Omental fat pad (tissue), 3 donors: ENCODE measurements at regions not wholly inside any gene's neighbourhood (a gene's known extent, or its start where the extent isn't known, plus 50 kb on each side); places are given as distances from the start of the nearest gene placed in this dataset.

Experiments
- ATAC-seq: fragments of 150-250 bp; one replicate; pipeline ENCODE4 v1.9.1; 2016; ENCODE audit warnings: mild to moderate bottlenecking, moderate library complexity; ENCODE audit not compliant: low FRiP score
- DNase-seq: peaks from one replicate; pipeline ENCODE4 v3.0.0-alpha.2; 2019; ENCODE audit warnings: low spot score
- TF ChIP-seq, protein P1 (sequence below), 3 donors: fragments of 450-650 bp; IDR thresholded peaks; one replicate each; pipeline ENCODE4 v1.5.1; 2016 to 2017; ENCODE audit warnings: antibody characterized with exemption in 3 of 3, mild to moderate bottlenecking in 3 of 3, moderate library complexity in 2 of 3

DNA sequence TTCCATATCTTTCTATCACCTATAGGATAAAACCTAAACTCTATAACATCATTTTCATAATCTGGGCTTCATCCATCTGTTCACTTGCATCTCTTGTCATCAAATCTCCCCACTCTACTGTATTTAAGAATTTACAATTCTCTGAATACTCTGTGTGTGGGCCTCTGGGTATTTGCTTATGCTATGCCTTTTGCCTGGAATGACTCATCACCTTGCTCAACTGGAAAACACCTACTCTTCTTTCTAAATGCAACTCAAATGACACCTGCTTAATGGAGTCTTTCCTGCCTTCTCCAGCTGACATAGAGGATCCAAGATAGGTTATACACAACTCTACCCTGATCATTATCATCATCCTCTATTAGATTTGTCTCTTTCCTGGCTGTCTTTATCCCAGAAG is 421.7 kb downstream of the SPATA31D1 start:
- DNase-seq: no peak
- peak; percentile 70 for ATAC-seq
- TF ChIP-seq, protein P1, sequence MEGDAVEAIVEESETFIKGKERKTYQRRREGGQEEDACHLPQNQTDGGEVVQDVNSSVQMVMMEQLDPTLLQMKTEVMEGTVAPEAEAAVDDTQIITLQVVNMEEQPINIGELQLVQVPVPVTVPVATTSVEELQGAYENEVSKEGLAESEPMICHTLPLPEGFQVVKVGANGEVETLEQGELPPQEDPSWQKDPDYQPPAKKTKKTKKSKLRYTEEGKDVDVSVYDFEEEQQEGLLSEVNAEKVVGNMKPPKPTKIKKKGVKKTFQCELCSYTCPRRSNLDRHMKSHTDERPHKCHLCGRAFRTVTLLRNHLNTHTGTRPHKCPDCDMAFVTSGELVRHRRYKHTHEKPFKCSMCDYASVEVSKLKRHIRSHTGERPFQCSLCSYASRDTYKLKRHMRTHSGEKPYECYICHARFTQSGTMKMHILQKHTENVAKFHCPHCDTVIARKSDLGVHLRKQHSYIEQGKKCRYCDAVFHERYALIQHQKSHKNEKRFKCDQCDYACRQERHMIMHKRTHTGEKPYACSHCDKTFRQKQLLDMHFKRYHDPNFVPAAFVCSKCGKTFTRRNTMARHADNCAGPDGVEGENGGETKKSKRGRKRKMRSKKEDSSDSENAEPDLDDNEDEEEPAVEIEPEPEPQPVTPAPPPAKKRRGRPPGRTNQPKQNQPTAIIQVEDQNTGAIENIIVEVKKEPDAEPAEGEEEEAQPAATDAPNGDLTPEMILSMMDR (IDR thresholded peaks at IDR 0.05): no peak

DNA sequence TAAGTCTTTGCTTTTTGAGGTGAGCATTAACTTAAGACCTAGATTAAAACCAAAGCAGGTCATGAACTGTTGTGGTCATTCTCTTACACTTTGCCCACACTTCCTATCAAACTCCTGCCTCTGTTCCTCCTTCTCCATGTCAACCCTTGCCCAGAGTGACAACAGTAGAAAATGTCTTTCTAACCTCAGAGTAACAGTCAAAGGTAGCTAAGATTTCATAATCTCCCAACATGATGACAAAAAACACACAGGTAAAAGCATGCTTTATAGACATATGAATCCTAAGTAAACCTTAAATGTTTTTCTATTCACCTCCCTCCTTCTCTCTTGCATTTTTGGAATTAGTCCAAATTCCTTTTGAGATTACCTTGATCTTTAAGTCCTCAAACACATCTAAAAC is 422.3 kb downstream of the SPATA31D1 start:
- TF ChIP-seq, protein P1 (IDR thresholded peaks at IDR 0.05): no peak
- no peak for DNase-seq
- ATAC-seq: no peak

DNA sequence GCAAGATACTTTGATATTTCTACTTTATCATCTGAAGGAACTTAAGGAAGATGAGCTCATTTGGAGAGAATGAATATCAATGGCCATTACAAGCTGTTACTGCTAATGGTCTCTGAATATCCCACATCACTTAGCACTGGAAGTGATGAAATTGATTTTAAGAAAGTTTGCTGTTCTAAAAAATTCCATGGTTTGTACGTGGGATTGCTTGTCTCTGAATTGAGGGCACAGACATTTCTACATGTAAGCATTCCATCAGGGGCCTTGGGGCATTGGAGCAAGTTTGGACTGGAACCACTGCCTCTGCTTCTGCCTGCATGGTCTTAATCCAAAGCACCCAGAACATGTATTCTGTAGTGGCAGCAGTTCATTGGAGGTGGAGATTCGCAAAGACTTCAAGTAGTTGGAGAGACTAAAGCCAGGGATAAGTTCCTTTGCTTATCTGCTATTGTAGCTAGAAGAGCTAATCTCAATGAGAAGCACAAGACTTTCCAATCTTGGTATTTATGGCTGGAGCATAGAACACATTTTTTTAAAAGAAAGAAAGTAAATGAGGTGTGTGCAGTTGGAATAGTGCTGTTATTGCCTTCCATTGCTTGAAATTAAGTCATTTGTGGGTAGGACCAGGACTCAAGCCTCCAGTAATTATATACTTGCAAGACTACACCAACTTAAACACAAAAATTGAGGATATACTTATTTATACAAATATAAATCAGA is 424.2 kb downstream of the SPATA31D1 start:
- DNase-seq: no peak
- no peak for ATAC-seq
- TF ChIP-seq, protein P1 (IDR thresholded peaks at IDR 0.05): no peak

DNA sequence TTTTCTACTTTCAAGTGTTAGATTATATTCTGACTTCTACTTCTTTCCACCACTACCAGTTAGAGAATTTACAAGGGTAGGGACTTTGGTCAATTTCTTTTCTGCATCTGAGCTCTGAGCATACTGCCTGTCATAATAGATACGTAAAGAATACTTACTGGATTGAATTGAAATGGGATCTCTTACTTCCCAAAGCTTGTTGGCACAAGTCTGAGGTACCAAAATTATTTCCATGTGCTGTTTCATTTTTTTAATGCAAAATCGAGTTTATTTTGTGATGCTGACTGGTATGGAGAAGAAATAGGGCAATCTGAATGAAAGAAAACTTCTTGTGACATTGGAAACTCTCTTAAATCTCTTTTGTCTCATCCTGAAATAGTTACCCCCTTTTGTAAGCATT is 428.9 kb downstream of the SPATA31D1 start:
- TF ChIP-seq, protein P1 (IDR thresholded peaks at IDR 0.05): no peak
- ATAC-seq: no peak
- DNase-seq: no peak

DNA sequence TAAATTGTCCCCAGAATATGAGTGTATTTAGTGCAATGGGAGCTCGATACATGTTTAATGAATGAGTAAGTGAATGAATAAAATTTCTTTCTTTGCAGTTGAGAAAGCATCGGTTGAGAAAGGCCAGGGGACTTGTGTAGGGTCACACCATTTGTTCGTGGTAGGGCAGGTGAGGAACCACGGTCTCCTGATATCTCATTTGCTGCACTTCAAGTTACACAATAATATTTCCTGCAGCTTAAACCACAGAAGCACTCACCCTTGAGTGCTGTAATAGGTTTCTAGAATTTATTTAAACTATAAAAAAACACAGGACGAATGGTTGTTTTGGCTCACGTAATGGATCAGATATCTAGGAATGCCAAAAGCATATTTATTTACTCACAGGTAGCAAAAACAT is 429.8 kb downstream of the SPATA31D1 start:
- no peak for ATAC-seq
- no peak for DNase-seq
- TF ChIP-seq, protein P1 (IDR thresholded peaks at IDR 0.05): no peak

DNA sequence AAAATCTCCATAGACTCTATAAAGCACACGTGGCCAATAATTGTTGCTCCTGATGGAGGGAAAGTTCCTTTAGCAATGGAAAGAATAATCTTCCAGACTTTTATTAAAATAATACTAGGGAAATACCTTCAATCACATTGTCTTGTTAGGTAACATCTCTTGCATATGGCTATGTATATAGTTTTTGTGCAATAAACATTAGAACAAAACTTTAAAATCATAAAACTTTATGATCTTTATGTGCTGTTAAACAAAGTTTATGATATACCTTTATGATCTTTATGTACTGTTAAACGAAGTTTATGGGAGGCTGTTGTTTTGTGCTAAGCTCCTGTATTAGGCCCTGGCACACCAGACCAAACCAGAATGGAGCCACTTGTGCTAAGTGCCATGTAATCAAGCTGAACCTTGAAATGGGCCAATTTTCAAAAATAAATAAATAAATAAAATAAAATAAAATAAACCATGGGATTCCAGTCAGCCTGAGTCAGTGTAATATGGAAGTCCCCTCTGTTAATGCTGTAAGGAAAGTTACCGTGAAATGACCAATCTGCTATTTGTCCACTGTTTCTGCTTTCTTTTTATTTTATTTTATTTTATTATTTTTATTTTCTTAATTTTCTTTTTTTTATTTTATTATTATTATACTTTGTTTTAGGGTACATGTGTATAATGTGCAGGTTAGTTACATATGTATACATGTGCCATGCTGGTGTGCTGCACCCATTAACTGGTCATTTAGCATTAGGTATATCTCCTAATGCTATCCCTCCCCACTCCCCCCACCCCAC is 431.3 kb downstream of the SPATA31D1 start:
- TF ChIP-seq, protein P1 (IDR thresholded peaks at IDR 0.05): no peak
- no peak for ATAC-seq

DNA sequence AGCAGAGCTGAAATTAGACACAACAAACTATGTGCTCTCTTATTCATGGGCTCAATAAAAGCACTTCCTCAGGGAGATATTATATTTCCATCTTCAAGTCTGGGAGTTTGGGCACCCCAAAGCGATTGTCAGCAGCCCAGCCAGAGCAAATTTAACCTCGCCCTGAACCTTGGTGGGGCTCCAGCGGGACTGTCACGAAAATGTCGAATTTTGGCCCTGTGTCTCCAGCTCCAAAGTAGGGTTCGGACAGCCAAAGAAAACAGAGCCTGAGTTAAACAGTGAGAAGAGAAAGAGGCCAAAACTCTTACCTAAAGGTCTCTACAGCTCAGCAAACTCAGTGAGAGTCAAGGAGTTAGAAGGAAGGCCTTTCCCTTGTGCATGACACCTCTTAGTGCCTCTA is 432.9 kb downstream of the SPATA31D1 start:
- ATAC-seq (no peak), DNase-seq (no peak)
- TF ChIP-seq, protein P1 (IDR thresholded peaks at IDR 0.05): no peak

More for the DNA sequence above, 431.3 kb downstream of the SPATA31D1 start:
- DNase-seq: no peak
